Muscle layer of duodenum (tissue), 2 donors: ENCODE measurements at regions not wholly inside any gene's neighbourhood (a gene's known extent, or its start where the extent isn't known, plus 50 kb on each side); places are given as distances from the start of the nearest gene placed in this dataset.

Source experiments
- H3K27ac ChIP-seq: one replicate; pipeline ENCODE4 v1.7.0; 2013; ENCODE audit warnings: mild to moderate bottlenecking, low read length
- H3K27me3 ChIP-seq: one replicate; pipeline ENCODE4 v1.7.0; 2013; ENCODE audit warnings: low read depth, mild to moderate bottlenecking, control low read depth, low read length
- H3K36me3 ChIP-seq, 2 donors: one replicate each; pipeline ENCODE4 v1.7.0; 2013; ENCODE audit warnings: low read length in 2 of 2, control low read depth in 1 of 2, mild to moderate bottlenecking in 1 of 2; ENCODE audit not compliant: insufficient read depth in 2 of 2, control insufficient read depth in 1 of 2
- H3K4me1 ChIP-seq, 2 donors: one replicate each; pipeline ENCODE4 v1.7.0; 2013; ENCODE audit warnings: low read length in 2 of 2, mild to moderate bottlenecking in 2 of 2, control low read depth in 1 of 2, moderate library complexity in 1 of 2; ENCODE audit not compliant: insufficient read depth in 2 of 2, control insufficient read depth in 1 of 2
- H3K4me3 ChIP-seq, 2 donors: one replicate each; pipeline ENCODE4 v1.7.0; 2013; ENCODE audit warnings: low read length in 2 of 2, low read depth in 1 of 2, mild to moderate bottlenecking in 1 of 2
- H3K9me3 ChIP-seq, 2 donors: one replicate each; pipeline ENCODE4 v1.7.0; 2013; ENCODE audit warnings: low read length in 2 of 2, control low read depth in 1 of 2, mild to moderate bottlenecking in 1 of 2; ENCODE audit not compliant: control insufficient read depth in 1 of 2
- donor health status: healthy.

GRCh38 chr13:73908809-73909208 is 225.4 kb downstream of the KLF12 start:
- Histone ChIP-seq H3K9me3 (no peaks in the 10 kb centered on the region), H3K4me1 (peaks cover 0 to 5% of the 10 kb centered on the region in 2 donors), H3K36me3 (no peaks in the 10 kb centered on the region), H3K27me3 (no peaks in the 10 kb centered on the region), H3K4me3 (no peak overlapping the region), H3K27ac (no peak overlapping the region)

GRCh38 chr13:73904625-73905024 is 229.6 kb downstream of the KLF12 start:
- Histone ChIP-seq H3K4me1 (no peaks in the 10 kb centered on the region), H3K27ac (no peak overlapping the region), H3K9me3 (no peaks in the 10 kb centered on the region), H3K36me3 (no peaks in the 10 kb centered on the region), H3K27me3 (no peaks in the 10 kb centered on the region), H3K4me3 (no peak overlapping the region)

DNA sequence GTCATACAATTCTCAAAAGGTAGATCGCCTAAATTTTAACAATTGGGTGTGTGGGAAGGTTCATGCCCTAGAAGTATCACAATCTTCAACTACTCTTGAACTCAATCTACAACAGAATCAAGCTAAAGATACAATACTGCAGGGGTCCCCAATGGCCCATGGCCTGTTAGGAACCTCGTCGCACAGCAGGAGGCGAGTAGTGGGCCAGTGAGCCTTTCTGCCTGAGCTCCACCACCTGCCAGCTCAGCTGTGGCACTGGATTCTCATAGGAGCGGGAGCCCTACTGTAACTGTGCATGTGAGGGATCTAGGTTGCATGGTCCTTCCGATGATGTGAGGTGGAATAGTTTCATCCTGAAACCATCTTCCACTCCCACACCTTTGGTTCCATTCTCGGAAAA is 230.6 kb downstream of the KLF12 start:
- H3K4me1 ChIP-seq: no peaks in the 10 kb centered on the region
- no peaks in the 10 kb centered on the region for H3K9me3 ChIP-seq
- no peaks in the 10 kb centered on the region for H3K36me3 ChIP-seq
- H3K4me3 ChIP-seq: no peak overlapping the region
- H3K27ac ChIP-seq: no peak overlapping the region
- H3K27me3 ChIP-seq: no peaks in the 10 kb centered on the region

- H3K27me3 ChIP-seq: no peaks in the 10 kb centered on the region
- H3K27ac ChIP-seq: no peak overlapping the region
- no peak overlapping the region for H3K4me3 ChIP-seq
- H3K9me3 ChIP-seq: no peaks in the 10 kb centered on the region
- H3K4me1 ChIP-seq: no peaks in the 10 kb centered on the region
- H3K36me3 ChIP-seq: no peaks in the 10 kb centered on the region
Measured at GRCh38 chr13:73902847-73903246, 231.4 kb downstream of the KLF12 start.

DNA sequence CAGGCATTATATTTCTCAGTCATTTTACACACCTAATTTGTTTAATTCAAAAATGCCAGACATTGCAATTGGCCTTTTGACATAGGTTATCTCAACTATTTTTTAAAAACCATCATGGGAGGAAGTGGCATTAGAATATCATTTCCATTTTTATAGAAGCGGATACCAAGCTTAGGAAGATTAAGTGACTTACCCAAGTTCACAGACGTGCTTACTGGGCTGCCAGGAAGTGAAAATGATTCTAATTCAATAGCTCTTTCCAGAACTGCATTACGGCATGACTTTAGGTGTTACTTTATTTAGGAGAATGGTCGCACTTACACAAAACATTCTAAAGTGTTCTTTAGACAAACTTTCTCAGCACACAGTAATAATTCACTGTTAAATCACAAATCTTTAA is 231.9 kb downstream of the KLF12 start:
- no peak overlapping the region for H3K4me3 ChIP-seq
- H3K27ac ChIP-seq: no peak overlapping the region
- H3K4me1 ChIP-seq: no peaks in the 10 kb centered on the region
- H3K36me3 ChIP-seq: no peaks in the 10 kb centered on the region
- no peaks in the 10 kb centered on the region for H3K9me3 ChIP-seq
- no peaks in the 10 kb centered on the region for H3K27me3 ChIP-seq

- no peaks in the 10 kb centered on the region for H3K36me3 ChIP-seq
- no peaks in the 10 kb centered on the region for H3K27me3 ChIP-seq
- no peak overlapping the region for H3K4me3 ChIP-seq
- H3K4me1 ChIP-seq: no peaks in the 10 kb centered on the region
- H3K9me3 ChIP-seq: no peaks in the 10 kb centered on the region
- H3K27ac ChIP-seq: no peak overlapping the region
Measured at GRCh38 chr13:73901324-73902068, 232.7 kb downstream of the KLF12 start.

DNA sequence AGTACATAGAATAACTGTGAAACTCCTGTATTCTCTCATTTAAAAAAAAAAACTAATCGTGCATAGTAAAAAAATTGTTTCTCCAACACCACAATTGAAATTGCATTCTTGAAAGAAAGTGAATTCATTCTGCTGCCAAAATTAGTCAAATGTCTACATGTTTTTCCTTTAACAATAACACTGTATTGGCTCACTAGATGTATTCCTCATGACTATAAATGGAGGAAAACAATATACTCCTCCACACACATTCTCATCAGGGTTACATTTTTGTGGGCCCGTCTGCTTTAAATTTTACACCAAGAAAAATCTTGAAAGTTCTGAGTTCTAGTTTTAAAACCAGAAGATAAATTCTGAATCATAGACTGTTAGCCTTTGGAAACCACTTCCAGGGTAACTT is 233.6 kb downstream of the KLF12 start:
- no peaks in the 10 kb centered on the region for H3K36me3 ChIP-seq
- no peak overlapping the region for H3K27ac ChIP-seq

GRCh38 chr13:73898899-73899298 is 235.3 kb downstream of the KLF12 start:
- H3K27me3 ChIP-seq: no peaks in the 10 kb centered on the region
- no peaks in the 10 kb centered on the region for H3K36me3 ChIP-seq
- no peak overlapping the region for H3K27ac ChIP-seq
- H3K4me1 ChIP-seq: no peaks in the 10 kb centered on the region
- H3K4me3 ChIP-seq: no peak overlapping the region
- H3K9me3 ChIP-seq: no peaks in the 10 kb centered on the region

More for the DNA sequence above, 233.6 kb downstream of the KLF12 start:
- H3K4me1 ChIP-seq: no peaks in the 10 kb centered on the region
- H3K9me3 ChIP-seq: no peaks in the 10 kb centered on the region
- H3K4me3 ChIP-seq: no peak overlapping the region
- no peaks in the 10 kb centered on the region for H3K27me3 ChIP-seq

DNA sequence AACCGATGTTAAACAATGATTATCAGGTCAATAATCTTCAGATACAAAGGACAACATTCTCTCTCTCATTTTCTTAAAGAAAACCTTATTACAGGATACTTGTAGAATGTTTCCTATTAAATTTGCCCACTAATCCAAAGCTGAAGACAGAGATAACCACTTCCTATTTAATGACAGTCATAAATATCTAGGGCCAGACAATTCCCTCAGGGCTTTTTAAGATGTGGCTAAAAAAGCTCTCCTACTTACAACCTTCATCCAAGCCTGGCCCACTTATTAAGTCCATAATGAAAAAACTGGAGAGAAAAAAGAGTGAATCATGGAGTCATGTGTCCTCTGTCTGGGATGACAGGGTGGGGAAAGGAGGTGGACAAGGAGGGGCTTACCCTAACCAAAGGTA is 235.9 kb downstream of the KLF12 start:
- Histone ChIP-seq H3K27ac (no peak overlapping the region), H3K27me3 (no peaks in the 10 kb centered on the region), H3K4me3 (no peak overlapping the region), H3K4me1 (no peaks in the 10 kb centered on the region), H3K36me3 (no peaks in the 10 kb centered on the region), H3K9me3 (no peaks in the 10 kb centered on the region)

DNA sequence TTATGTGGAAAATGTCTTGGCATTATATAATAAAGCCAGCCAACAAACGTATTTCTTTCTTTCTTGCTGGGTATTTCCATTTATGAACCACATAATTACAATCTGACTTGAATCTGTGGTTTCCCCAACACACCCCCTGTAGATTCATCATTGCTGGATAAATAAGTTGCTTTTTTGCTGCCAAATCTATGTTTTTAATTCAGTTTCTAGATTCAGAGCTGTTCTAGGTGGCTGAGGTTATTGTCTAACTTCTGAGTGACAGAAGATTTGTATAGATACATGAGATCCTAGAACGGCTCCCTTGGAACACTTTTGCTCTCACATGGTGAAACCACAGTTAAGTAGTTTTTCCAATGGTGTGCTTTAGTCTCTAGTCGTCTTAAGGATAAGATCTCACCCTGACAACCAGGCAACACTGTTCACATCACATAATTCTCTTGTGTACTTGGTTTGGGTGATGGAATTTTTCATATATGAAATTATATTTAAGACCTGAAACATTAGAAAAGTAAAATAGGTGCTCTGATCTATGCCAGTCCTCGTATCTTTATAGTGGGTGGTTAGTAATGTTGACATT is 239.1 kb downstream of the KLF12 start:
- no peaks in the 10 kb centered on the region for H3K4me1 ChIP-seq
- no peak overlapping the region for H3K4me3 ChIP-seq
- no peak overlapping the region for H3K27ac ChIP-seq
- H3K36me3 ChIP-seq: no peaks in the 10 kb centered on the region
- no peaks in the 10 kb centered on the region for H3K9me3 ChIP-seq
- H3K27me3 ChIP-seq: no peaks in the 10 kb centered on the region

- Histone ChIP-seq H3K27me3 (no peaks in the 10 kb centered on the region), H3K36me3 (no peaks in the 10 kb centered on the region), H3K4me3 (no peak overlapping the region), H3K9me3 (no peaks in the 10 kb centered on the region), H3K27ac (no peak overlapping the region), H3K4me1 (no peaks in the 10 kb centered on the region)
Measured at GRCh38 chr13:73893833-73894232, 240.4 kb downstream of the KLF12 start.

- Histone ChIP-seq H3K4me1 (no peaks in the 10 kb centered on the region), H3K36me3 (no peaks in the 10 kb centered on the region), H3K9me3 (no peaks in the 10 kb centered on the region), H3K4me3 (no peak overlapping the region), H3K27ac (no peak overlapping the region), H3K27me3 (no peaks in the 10 kb centered on the region)
Measured at GRCh38 chr13:73891805-73892204, 242.4 kb downstream of the KLF12 start.
